Gastrocnemius medialis (tissue), 4 donors: ENCODE measurements at regions not wholly inside any gene's neighbourhood (a gene's known extent, or its start where the extent isn't known, plus 50 kb on each side); places are given as distances from the start of the nearest gene placed in this dataset.

Experiments used
- ATAC-seq, 2 donors: fragments of 150-250 bp; one replicate each; pipeline ENCODE4 v1.9.1; 2016
- DNase-seq, 2 donors: peaks; one replicate each; pipeline ENCODE4 v3.0.0-alpha.2; 2019
- H3K27ac ChIP-seq, 4 donors: fragments of 200-600 bp; sonication (generic); 1 replicate in 1 of 4; 2 replicates in 3 of 4; pipeline ENCODE4 v1.5.1; 2016 to 2018; ENCODE audit warnings: mild to moderate bottlenecking in 2 of 4, moderate library complexity in 1 of 4
- H3K27me3 ChIP-seq, 3 donors: fragments of 200-600 bp; sonication (generic) in 2 of 3; 1 replicate in 1 of 3; 2 replicates in 2 of 3; pipeline versions ENCODE4 v1.5.1 to v1.6.0; 2016 to 2019; ENCODE audit warnings: mild to moderate bottlenecking in 1 of 3, moderate library complexity in 1 of 3
- H3K36me3 ChIP-seq, 2 donors: fragments of 200-600 bp; sonication (generic) in 1 of 2; one replicate each; pipeline ENCODE4 v1.5.1; 2017 to 2018
- H3K4me1 ChIP-seq, 2 donors: fragments of 200-600 bp; sonication (generic) in 1 of 2; one replicate each; pipeline ENCODE4 v1.5.1; 2016 to 2017; ENCODE audit warnings: mild to moderate bottlenecking in 2 of 2
- H3K4me3 ChIP-seq, 4 donors: fragments of 200-600 bp; sonication (generic) in 3 of 4; 1 replicate in 1 of 4; 2 replicates in 3 of 4; pipeline ENCODE4 v1.5.1; 2016 to 2019; ENCODE audit warnings: mild to moderate bottlenecking in 2 of 4
- H3K9me3 ChIP-seq, 3 donors: fragments of 200-600 bp; sonication (generic) in 2 of 3; 1 replicate in 1 of 3; 2 replicates in 2 of 3; pipeline ENCODE4 v1.5.1; 2016 to 2019
- CTCF ChIP-seq, 5 experiments: fragments of 450-650 bp in 3 of 5; fragments of 200-600 bp in 2 of 5; sonication (generic) in 2 of 5; IDR thresholded peaks in 4 of 5; conservative IDR thresholded peaks in 1 of 5; 1 replicate in 4 of 5; 2 replicates in 1 of 5; pipeline ENCODE4 v1.5.1; 2016 to 2019; ENCODE audit warnings: antibody characterized with exemption in 5 of 5, mild to moderate bottlenecking in 3 of 5, moderate library complexity in 3 of 5
- POLR2A ChIP-seq, 2 donors: fragments of 450-650 bp; IDR thresholded peaks; one replicate each; pipeline ENCODE4 v1.6.1; 2017; ENCODE audit warnings: antibody characterized with exemption in 2 of 2, mild to moderate bottlenecking in 2 of 2, moderate library complexity in 2 of 2
- in situ Hi-C, 4 donors: fragments of 200-750 bp; cut with MboI; loops; one replicate each; pipeline versions ENCODE4 v1.15.0 to v1.8.0; 2017; ENCODE audit warnings: low sequenced_read_pairs in 4 of 4
- intact Hi-C: fragments of 100-400 bp; cut with DNase I; formaldehyde crosslinking; loops from one replicate; pipeline ENCODE4 v1.15.1; 2023; ENCODE audit warnings: low total_unique reads

- ATAC-seq (peak in 1 of 2 donors; percentile 16), DNase-seq (no peak)
- H3K4me1 ChIP-seq = no peaks in the 10 kb centered on the region
- TF ChIP-seq CTCF (IDR thresholded peaks at IDR 0.05 in 4 of 5, conservative IDR thresholded peaks at IDR 0.05 in 1 of 5) (no peak), POLR2A (IDR thresholded peaks at IDR 0.05) (no peak)
- in situ Hi-C loops = no loop called here
- intact Hi-C loops = no loop called here
- no peaks in the 10 kb centered on the region for H3K36me3 ChIP-seq
- no peak overlapping the region for H3K4me3 ChIP-seq
- H3K27ac ChIP-seq = no peak overlapping the region
- no peaks in the 10 kb centered on the region for H3K27me3 ChIP-seq
- H3K9me3 ChIP-seq = no peaks in the 10 kb centered on the region
Measured at GRCh38 chr17:70239391-70239826, 70.1 kb downstream of the KCNJ2 start.

GRCh38 chr17:70241071-70241470, 71.7 kb downstream of the KCNJ2 start:
- Histone ChIP-seq H3K4me1 (no peaks in the 10 kb centered on the region), H3K4me3 (no peak overlapping the region), H3K27ac (no peak overlapping the region), H3K9me3 (no peaks in the 10 kb centered on the region), H3K36me3 (no peaks in the 10 kb centered on the region), H3K27me3 (no peaks in the 10 kb centered on the region)
- ATAC-seq = no peak
- intact Hi-C loops = no loop called here
- TF ChIP-seq CTCF (IDR thresholded peaks at IDR 0.05 in 4 of 5, conservative IDR thresholded peaks at IDR 0.05 in 1 of 5) (no peak), POLR2A (IDR thresholded peaks at IDR 0.05) (no peak)
- no peak for DNase-seq
- in situ Hi-C loops = no loop called here

GRCh38 chr17:70242781-70243437, 73.6 kb downstream of the KCNJ2 start:
- TF ChIP-seq POLR2A (IDR thresholded peaks at IDR 0.05) (no peak), CTCF (IDR thresholded peaks at IDR 0.05 in 4 of 5, conservative IDR thresholded peaks at IDR 0.05 in 1 of 5) (no peak)
- Histone ChIP-seq H3K27ac (no peak overlapping the region), H3K4me1 (no peaks in the 10 kb centered on the region), H3K4me3 (no peak overlapping the region), H3K9me3 (no peaks in the 10 kb centered on the region), H3K27me3 (no peaks in the 10 kb centered on the region), H3K36me3 (no peaks in the 10 kb centered on the region)
- intact Hi-C loops (no loop called here), in situ Hi-C loops (no loop called here)
- no peak for DNase-seq
- ATAC-seq = no peak

- ATAC-seq = no peak
- no peaks in the 10 kb centered on the region for H3K4me1 ChIP-seq
- H3K27me3 ChIP-seq = no peaks in the 10 kb centered on the region
- no peaks in the 10 kb centered on the region for H3K9me3 ChIP-seq
- in situ Hi-C loops (no loop called here), intact Hi-C loops (no loop called here)
- H3K27ac ChIP-seq = no peak overlapping the region
- H3K4me3 ChIP-seq = no peak overlapping the region
- DNase-seq = no peak
- TF ChIP-seq POLR2A (IDR thresholded peaks at IDR 0.05) (no peak), CTCF (IDR thresholded peaks at IDR 0.05 in 4 of 5, conservative IDR thresholded peaks at IDR 0.05 in 1 of 5) (no peak)
- no peaks in the 10 kb centered on the region for H3K36me3 ChIP-seq
Measured at GRCh38 chr17:70251706-70252105, 82.4 kb downstream of the KCNJ2 start.
